Pulmonary artery endothelial cell (primary cell): ENCODE measurements at regions not wholly inside any gene's neighbourhood (a gene's known extent, or its start where the extent isn't known, plus 50 kb on each side); places are given as distances from the start of the nearest gene placed in this dataset.
"Not testable (repeated sequence)": the region's sequence is repeated elsewhere in the genome, so short reads cannot be mapped to it uniquely, and the experiment has no call there.

ENCODE experiments used
- DNase-seq: peaks from one replicate; pipeline ENCODE4 v3.0.0-alpha.2; 2011; ENCODE audit warnings: low read depth, low spot score

DNA sequence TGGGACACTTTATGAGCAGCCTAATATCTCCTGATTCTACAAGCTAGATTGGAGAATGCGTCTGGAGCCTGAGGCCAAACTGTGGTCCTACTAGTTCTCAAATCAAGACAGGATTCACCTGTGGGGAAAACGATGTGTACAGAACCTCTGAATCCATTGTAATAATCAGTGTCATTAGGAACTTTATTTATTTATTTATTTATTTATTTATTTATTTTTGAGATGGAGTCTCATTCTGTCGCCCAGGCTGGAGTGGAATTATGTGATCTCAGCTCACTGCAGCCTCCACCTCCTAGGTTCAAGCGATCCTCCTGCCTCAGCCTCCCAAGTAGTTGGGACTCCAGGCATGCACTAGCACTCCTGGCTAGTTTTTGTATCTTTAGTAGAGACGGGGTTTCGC, 52.6 kb upstream of the KIF26B start:
- not testable (repeated sequence) for DNase-seq

DNA sequence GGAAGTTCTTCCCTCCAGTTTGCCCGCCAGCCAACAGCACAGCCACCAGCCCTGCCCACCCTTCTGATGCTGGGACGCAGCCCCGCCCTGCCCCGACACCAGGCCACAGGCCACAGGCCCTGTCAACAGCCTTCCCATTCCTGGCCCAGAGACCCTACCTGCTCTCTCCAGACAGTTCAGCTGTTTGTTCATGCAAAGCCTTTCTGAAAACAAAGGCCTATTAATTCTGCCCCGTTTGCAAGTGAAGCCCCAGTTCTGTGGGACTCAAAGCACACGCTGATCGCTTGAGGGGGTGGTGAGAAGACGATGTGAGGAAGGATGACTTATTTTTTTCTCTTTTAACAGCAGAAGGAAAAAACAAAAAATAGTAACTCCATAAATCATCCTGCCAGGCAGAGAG, 55.4 kb upstream of the KIF26B start:
- DNase-seq = no peak

DNA sequence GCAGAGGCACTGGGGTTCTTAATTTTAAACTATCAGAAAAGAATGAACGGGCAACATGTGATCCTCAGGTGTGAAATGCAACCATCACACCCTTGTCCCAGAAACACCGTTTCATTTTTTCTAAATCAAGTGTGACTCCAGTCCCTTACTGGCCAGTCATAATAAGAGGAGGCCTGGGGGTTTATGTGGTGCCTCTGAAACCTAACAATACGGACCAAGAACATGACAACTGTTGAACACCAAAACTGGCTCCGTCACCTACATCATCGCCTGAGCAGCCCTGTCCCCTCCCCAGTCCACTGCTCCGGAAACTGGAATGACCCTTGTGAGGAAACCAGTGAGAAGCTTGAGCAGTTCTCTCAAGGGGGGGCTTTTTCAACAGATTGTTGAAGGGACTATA, 55.9 kb upstream of the KIF26B start:
- no peak for DNase-seq

DNA sequence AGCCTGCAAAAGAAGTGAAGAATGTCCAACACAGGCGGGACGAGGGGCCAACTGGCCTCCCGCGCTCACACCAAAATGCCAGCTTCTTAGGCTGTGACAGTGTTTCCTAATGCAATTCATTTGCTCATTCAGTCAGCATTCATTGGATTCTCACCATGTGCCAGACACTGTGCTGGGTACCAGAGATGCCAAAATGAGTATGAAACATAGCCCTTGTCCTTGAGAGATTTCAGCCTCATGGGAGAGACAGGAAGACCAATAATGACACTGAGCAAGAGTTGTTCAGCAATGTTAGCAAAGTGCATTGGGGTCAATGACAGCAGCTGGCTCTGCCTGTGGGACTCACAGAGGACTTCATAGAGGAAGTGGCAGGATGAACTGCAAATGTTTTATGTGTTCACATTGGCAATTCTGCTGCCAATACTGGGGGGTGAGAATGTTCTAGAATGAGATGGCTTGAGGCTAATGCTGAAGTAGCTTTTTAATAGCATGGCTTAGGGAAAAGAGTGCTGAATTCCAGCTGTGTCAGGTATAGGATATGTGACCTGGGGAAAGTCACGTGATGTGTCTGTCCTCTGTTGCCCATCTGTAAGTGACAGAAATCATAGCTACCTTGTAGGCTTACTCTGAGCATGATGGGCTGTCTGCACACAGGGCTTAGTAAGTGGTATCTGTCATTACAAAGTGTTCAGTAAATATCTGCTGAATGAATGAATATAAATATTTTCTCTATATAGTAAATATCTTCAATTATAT, 58.3 kb upstream of the KIF26B start:
- no peak for DNase-seq

DNA sequence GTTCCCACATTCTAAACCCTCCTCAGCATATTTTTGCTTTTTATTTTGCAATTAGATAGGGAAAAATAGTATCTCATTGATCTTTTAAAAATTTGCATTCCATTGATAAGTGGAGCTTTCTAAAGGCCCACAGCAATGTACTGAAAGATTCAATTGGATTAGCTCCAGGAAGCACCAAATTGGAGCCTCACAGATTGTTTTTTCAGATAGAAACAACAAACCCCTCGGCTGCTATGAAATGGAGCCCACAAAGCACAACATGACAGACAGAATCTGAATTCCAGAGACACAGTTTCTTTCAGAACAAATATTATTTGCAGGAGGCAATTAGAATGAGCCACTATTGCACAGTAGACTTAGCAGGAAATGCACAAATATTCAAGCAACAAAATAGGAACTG, 58.9 kb upstream of the KIF26B start:
- DNase-seq = no peak

DNA sequence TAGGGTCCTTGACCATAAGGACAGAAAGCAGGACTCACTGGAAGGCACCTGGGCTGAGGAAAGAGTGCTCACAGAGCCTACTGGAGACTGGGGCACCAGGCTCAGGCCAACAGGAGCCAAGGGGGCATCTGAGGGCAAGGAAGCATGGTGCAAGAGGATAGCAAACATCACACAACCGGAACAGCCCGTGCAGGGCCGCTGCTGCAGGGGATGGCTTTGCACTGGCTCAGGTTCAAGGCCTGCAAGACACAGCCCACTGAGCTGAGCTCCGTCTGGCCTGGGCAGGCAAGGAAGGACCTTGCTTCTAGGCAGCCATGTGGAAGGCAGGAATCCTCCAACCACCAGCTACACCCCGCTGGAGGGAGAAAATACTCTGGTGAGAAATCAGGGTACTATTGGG, 59.8 kb upstream of the KIF26B start:
- DNase-seq = no peak

DNA sequence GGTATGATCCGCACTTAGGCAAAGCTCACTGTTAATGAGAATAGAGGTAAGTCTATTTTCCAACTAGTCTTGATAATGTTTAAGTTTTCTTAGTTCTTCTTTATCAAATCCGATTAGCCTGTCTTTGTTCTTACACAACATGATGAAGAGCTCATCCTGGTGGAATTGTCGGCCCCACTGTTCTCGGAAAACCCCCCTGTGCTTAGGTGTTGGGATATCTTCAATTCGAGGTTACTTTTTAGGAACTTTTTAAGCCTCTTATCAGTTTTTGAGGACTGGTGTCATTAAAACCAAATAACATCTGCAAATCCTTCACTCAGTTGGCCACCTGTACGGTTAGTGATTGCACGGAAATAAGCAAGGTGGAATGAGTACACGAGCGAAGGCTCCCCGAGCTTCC, 60.7 kb upstream of the KIF26B start:
- no peak for DNase-seq

DNA sequence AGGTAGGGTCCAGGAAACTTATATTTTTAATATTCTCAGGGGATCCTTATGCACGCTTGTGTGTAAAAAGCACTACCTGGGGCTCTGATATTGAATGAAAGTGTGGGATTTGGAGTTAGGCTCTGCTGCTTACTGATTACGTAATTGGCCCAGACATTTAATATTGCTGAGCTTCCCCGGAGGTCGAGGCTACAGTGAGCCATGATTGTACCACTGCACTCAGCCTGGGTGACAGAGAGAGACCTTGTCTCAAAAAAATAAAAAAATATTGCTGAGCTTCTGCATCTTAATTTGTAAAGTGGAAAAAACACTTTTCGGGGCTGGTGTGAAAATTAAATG, 62.2 kb upstream of the KIF26B start:
- DNase-seq = no peak

DNA sequence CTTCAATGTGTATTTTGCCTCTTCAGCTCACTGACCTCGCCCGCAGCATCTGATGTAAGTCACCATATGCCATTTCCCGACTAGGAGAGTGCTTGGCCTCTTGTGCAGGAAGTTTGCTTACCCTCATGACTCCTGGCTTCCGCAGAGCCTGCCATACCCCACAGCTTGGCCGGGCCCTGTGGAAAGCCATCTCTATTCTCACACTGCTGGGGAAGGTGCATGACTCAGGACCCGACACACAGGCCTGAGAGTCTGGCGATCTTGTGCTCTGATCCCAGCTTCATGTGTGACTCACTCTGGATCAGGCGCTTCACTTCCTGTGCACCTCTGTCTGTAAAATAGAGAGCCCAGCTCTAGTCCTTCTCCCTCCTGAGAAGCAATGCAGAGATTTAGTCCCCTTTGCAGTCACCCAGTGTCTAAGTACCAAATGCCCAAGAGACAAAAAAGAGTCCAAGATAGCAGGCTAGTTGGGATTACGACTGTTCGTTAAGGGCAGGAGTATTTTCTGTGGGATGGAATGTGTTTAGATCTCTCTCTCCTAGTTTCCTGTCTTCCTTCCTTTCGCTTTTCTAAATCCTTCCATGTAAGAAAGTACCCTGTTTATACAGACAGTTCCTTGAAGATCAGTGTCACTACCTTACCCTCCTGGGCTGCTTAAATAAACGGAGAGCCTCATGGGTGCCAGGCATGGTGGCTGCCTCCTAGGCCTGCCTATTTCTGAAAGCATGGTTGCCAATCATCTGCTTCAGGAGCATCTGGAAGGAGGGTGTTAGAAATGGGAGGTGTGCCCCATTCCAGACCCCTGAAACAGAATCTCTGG, 62.8 kb upstream of the KIF26B start:
- DNase-seq = peak; percentile 97

DNA sequence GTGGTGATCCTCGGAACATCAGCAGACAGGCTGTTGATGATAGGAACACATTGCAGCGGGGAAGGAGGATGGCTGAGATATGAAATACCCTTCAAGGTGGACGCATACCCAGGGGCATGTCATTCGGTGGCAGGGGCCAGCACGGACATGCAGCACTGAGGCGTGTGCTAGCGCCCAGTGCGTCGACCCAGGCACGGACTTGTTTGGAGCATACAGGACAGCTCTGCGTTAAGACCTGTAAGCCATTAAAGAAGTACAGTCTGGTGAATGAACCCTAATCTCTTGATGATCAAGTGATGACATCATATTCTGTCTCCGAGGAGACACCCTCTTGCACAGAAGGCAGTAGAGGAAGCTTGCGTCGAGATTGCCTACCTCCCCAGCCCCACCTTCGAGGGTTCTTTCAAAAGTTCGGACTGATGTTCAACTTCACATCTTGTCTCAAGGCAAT, 63.6 kb upstream of the KIF26B start:
- DNase-seq = no peak

DNA sequence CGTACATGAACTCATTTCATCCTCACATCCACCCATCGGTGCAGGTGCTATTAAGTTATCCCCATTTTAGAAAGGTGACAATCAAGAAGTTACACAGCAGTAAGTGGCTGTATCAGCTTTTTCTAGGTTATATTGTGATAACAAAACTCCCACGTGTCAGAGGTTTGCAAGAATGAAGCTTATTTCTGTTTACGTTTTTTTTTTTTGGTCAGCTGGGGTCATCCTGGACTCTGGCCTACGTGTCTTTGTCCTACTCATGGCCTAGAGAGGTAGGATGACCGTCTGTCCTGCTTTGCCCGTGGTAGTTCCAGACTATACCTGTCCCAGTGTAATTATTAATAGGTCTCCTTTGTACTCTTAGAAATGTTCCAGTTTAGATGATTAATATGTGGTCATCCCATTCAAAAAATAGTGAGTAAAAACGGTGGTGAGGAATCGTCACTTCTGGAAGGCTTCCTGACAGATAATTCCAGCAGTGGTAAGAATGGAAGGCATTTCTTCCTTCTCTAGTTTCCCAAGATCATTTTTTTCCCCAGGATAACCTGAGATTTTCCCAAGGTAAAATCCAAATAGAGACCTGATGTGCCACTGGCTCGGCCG, 64.2 kb upstream of the KIF26B start:
- no peak for DNase-seq

DNA sequence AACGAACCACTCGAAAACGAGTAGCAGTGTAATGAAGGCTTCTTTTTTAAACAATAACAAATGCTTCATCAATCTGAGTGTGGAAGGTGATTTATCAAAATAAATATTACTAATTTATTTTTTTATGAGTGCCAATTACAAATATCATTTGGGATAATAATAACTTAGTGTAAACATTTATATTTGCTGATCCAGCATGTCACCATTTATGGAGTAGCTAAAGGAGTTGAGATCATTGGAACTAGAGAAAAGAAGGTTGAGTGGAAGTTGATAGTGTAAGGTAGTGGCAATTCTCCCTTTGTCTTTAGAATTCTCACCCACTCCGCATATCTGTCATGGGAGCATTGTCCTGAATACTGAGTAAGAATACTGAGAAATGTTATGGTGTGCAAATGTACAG, 67.1 kb upstream of the KIF26B start:
- DNase-seq = no peak

DNA sequence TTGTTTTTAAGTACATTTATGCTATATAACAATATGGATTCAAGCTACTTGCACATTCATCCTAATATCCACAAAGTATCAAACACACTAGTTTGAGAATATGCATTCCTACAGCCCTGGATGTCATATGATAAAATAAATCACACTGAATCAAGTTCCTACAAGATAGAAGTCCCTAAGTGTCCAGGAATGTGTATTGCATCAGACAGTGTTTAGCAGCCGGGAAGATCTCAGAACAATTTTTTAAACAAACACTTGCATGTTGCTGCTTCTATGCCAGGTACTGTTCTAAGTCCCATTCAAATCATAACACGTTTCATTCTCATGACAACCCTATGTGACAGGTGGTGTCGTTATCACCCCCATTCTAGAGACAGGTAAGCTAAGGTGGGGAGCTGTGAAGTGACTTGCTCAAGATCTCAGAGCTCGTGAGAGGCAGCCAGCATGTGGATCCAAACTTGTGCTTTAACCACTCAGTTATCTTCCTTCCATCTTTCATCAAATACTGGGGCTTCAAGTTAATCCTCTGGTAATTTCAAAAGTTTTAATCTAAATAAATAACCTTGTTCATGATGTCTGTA, 68.3 kb upstream of the KIF26B start:
- DNase-seq = no peak

DNA sequence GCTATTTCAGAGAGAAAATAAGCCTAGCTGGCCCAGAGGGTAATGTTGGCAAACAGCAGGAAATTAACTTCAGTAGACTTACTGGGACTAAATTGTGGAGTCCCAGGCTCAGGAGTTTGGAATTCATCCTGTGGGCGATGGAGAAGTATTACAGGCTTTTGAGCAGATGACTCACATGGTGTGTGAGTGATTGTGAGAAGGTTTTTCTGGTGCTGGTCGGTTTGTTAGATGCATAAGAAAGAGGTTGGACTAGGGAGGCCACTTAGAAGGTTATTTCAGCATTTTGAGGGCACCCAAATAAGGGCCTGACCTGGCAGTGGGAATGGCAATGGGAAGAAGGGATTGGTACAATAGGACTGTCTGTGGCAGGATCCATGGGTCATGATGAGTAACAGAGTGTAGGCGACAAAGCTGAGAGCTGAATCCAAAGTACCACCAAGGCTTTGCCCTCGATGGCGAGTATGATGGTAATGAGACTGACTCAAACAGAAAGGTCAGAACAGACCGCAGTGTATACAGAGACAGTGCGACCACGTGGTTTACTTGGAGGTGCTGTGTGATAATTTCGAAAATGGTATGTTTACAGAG, 69.2 kb upstream of the KIF26B start:
- no peak for DNase-seq

DNA sequence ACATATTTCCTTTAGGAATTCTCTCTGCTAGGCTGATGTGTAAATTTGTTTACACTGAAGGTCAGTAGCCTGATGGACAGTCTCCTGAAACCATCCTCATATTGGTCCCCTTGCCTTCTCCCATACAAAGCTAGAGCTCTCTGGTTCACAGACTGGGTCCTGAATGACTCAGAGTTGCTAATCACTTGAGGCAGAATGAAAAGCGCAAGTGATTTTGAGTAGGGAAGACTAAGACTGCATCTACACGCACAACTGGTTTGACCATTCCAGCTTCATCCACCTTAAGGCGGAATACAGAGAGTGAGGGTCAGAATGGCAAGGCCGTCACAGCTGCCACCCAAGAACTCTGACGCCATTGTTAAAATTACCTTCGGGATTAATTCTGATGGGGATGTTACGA, 70.2 kb upstream of the KIF26B start:
- DNase-seq = no peak

DNA sequence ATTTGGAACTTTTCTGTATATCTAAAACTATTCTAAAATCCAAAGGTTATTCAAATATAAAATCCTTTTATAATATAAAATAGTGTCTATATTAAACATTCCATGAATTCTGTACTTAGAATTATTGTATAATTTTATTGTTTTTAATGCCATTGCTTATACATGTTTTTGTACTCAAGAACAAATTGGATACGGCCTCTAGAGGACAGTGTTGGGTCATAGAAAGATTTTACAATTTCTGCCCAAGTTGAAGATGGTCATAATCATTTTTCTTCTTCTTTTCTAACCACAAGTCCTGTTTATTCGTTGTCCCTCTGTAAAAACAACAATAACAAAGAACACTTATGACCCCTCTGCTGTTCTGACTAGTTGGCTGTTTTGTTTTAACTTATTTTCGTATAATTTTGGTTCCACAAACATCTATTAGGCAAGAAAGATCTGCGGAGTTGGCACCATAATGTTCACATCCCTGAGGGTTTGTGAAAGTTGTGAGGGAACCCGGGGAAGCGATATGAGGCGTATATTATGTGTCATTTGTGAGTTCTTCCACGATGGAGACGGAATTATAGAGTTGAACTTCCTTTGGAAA, 75.7 kb upstream of the KIF26B start:
- DNase-seq = peak; percentile 29

DNA sequence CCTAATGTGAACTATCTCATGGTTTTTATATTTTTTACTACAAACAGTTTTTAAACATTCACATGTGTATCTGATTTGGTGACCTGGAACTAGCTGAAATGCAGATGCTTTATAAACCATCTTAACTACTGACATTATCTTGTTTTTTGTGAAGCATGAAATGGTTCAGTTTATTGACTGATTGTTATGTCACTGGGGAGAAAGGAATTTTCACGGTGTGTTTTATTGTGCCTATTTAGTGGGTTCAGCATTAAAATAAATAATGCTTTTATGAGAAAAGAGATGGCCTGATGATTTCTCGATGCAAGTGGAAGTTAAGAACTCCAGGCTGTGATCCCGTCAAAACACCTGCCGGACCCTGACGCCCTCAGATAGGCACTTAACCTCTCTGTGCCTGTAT, 79.9 kb upstream of the KIF26B start:
- no peak for DNase-seq

DNA sequence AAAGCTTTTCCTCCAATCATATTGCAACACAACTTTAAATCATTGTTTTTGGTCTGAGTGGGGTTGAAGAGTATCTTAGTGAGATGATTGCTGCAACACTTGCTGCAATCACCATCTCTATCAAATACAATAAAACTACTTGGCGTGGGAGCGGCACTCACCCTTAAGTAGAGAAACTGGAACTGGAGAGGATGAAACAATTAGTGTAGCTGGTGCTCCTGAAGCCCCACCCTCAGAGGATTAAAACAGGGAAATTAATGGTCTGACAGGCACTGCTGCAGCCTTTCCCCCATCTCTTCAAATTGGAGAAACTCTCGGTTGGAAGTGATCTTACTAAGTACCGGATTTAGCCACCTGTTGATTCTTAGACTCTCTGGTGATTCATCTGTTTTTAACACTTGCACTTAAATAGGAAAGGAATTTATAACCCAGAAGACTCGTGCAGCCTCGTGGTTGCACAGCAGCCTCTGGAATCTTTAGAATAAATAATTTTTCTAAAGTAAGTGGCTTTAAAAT, 80.5 kb upstream of the KIF26B start:
- no peak for DNase-seq

DNA sequence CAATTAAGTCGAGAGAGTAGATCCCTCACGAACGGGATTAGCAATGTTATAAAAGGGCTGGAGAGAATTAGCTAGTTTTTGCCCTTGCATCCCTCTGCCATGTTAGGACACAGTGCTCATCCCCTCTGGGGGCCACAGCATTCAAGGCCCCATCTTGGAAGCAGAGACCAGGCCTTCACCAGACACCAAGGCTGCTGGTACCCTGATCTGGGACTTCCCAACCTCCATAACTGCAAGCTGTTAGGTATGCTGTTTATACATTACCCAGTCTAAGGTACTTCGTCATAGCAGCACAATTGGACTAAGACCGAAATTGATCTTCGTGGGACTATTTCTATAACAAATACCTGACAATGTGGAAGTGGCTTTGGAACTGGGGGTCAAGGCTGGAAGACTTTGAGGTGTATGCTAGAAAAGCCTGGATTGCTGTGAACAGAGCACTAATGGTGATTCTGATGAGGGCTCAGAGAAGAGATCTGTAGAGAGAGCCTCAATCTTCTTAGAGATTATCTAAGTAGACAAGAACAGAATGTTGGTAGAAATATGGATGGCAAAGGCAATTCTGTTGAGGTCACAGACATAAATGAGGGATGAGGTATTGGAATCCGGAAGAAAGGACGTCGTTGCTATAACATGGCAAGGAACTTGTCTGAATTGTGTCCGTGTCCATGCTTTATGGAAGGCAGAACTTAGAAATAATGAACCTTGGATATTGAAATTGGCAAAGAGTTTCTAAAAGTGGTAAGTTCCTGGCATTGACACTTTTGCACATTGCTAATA, 83.8 kb upstream of the KIF26B start:
- DNase-seq = no peak

DNA sequence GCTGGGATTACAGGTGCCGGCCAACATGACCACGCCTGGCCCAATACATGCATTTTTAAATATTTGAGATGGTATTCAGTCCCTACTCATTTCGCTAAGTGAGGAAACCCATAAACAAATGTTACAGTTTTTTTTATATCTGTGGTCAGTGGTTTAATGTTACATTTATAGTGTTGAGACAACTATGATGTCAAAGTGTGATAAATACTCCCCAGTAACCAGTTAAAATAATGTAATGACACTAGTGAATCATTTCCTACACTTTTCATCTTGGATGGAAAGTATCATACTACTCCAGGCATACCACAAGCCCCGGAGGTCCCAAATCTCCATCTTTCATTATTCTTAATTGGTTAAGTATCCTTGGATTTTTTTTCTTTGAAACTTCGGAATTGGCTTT, 87.5 kb upstream of the KIF26B start:
- no peak for DNase-seq
